ENCODE measurements at regions not wholly inside any gene's neighbourhood (a gene's known extent, or its start where the extent isn't known, plus 50 kb on each side); places are given as distances from the start of the nearest gene placed in this dataset.
"Not testable (repeated sequence)": the region's sequence is repeated elsewhere in the genome, so short reads cannot be mapped to it uniquely, and the experiment has no call there.

DNA sequence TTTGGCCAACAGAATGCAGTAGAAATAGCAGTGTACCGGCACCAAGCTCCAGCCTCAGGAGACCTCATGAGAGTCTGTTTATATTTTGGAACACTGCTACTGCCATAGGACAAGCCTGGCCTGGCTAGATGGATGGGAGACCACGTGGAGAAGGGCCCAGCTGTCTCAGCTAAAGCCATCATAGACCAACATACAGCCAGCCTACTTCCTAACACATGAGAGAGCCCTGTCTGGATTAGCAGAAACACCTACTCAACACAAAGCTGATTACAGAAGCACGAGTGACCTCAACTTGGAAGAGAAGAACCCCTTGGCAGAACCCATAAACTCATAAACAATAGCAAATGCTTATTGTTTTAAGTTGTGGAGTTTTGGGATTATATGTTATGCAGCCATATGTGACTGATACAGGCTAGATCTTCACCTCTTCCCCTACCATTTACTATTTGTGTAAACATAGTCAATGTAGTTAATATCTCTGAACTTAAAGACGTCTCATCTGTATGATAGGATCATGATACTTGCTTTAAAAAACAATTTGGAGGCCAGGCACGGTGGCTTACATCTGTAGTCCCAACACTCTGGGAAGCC, 199.4 kb upstream of the ZNF217 start:
- no peak for DNase-seq

DNA sequence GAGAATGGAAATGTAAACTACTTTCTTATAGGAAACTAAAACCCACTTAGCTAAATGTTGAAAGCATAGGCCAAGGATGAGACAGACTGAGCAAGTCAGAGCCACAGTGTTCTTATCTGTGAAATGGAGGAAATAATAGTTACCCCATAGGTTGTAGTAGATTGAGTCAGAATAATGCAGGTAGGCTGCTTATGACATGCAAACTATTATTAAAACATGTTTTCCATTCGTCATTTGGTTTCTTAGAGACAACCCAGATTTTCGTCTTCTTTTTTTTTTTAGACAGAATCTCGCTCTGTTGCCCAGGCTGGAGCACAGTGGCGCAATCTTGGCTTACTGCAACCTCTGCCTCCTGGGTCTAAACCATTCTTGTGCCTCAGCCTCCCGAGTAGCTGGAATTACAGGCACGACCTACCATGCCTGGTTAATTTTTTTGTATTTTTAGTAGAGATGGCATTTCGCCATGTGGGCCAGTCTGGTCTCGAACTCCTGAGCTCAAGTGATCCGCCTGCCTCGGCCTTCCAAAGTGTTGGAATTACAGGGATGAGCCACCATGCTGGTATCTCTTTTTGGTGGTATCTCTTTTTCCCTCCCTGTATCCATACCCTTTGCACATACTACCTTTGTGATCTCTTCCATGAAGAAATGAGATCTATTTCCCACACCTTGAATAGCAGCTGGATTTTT, 196.5 kb upstream of the ZNF217 start:
- DNase-seq = no peak

DNA sequence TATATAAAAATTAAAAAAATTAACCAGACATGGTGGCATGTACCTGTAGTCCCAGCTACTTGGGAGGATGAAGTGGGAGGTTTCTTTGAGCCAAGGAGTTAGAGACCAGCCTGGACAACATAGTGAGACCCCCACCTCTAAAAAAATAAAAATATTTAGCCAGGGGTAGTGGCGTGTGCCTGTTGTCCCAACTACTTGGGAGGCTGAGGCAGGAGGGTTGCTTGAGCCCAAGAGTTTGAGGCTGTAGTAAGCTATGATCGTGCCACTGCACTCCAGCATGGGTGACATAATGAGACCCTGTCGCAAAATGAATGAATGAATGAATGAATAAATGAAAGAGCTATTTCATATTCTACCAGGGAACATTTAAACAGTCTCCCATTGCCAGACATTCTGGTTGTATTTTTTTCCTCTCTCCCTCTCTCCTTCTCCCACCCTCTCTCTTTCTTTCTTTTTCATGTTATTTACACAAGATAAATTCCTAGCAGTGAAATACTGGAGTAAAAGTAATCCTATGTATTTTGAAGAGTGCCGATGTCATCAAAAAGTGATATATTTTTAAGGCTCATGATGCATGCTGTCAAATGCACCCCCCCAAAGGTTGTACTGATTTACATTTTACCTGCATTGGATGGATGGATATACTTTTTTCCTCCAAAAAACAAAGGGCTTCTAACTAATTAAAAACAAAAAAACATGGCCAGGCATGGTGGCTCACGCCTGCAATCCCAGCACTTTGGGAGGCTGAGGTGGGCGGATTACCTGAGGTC, 194.8 kb upstream of the ZNF217 start:
- DNase-seq = no peak

GRCh38 chr20:53787491-53787931, 193.9 kb upstream of the ZNF217 start:
- DNase-seq = not testable (repeated sequence)

- no peak for DNase-seq
Observed at GRCh38 chr20:53786445-53787267, 193.0 kb upstream of the ZNF217 start.

GRCh38 chr20:53786071-53786444, 192.4 kb upstream of the ZNF217 start:
- peak; percentile 66 for DNase-seq

GRCh38 chr20:53785320-53785719, 191.7 kb upstream of the ZNF217 start:
- no peak for DNase-seq

DNA sequence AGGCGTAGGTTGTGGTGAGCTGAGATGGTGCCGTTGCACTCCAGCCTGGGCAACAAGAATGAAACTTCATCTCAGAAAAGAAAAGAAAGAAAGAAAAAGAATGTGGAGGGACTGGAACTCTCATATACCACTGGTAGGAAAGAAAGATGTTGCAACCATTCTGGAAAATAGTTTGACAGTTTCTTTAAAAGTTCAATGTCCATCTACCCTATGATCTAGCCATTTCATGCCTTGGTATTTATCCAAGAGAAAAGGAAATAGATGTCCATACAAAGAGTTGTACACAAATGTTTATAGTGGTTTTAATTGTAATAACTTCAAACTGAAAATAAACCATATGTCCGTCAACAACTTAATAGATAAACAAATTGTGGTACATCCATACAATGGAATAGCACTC, 190.1 kb upstream of the ZNF217 start:
- no peak for DNase-seq

GRCh38 chr20:53782612-53783246, 189.1 kb upstream of the ZNF217 start:
- no peak for DNase-seq

GRCh38 chr20:53779822-53780221, 186.2 kb upstream of the ZNF217 start:
- DNase-seq = no peak

- no peak for DNase-seq
Observed at GRCh38 chr20:53778736-53779135, 185.1 kb upstream of the ZNF217 start.

DNA sequence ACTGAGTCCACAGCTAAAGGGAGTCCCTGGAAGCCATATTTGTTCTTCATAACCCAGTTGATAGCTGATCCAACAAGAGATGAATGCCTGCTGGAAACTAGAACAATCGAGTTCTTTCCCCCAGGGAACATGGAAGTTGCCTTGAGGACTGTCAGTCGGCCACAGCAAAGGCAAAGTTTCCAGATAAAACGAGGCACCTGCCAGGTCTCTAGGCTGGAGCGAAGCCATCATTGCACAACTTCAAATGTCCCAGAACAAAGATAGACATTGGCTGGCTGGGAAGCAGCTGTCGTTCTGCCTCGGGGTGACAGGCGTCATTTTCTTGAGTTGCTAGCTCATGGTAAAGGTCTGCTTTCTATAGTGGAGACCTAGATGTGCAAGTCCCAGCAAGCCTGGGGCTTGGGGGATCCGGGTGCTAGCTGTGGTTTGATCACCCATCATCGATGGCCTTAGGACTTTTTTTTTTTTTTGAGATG, 184.4 kb upstream of the ZNF217 start:
- no peak for DNase-seq

DNA sequence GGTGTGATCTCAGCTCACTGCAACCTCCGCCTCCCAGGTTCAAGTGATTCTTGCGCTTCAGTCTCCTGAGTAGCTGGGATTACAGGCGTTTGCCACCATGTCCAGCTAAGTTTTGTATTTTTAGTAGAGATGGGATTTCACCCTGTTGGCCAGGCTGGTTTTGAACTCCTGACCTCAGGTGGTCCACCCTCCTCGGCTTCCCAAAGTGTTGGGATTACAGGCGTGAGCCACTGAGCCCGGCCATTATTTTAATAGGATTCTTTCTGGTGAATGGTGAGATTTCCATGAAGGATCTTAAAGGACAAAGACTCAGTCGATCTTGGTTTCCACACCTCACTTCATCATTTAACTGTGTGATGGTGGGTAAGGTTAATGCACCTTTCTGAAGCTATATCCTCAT, 183.8 kb upstream of the ZNF217 start:
- DNase-seq = not testable (repeated sequence)

DNA sequence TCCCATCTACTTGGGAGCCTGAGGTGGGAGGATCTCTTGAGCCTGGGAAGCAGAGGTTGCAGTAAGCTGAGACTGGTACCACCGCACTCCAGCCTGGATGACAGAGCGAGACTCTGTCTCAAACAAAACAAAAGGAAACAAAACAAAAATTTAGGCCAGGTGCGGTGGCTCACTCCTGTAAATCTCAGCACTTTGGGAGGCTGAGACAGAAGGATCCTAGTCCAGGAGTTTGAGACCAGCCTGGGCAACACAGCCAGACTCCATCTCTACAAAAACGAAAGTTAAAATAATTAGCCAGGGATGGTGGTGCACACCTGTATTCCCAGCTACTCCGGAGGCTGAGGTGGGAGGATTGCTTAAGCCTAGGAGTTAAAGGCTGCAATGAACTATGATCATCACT, 183.2 kb upstream of the ZNF217 start:
- no peak for DNase-seq

GRCh38 chr20:53774461-53775203, 181.0 kb upstream of the ZNF217 start:
- no peak for DNase-seq

GRCh38 chr20:53773792-53774401, 180.3 kb upstream of the ZNF217 start:
- no peak for DNase-seq

GRCh38 chr20:53773066-53773791, 179.6 kb upstream of the ZNF217 start:
- DNase-seq = not testable (repeated sequence)

DNA sequence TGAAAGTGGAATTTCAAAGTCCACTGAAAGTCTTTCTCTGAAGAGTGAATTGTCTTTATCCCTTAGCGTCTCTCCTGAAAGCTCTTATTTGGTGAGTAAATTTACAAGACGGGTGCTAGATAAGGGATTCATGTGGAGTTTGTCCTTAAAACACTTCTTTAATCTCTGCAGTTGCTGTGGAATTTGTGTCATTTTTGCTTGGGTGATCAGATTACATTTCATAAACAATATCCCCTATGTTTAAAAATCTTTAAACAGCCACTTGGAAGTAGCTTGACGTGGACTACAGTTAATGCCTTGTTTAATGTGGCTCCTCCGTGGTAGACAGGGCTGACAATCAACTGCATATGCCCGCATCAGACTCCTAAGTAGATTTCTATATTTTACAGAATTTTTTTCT, 175.4 kb upstream of the ZNF217 start:
- no peak for DNase-seq

DNA sequence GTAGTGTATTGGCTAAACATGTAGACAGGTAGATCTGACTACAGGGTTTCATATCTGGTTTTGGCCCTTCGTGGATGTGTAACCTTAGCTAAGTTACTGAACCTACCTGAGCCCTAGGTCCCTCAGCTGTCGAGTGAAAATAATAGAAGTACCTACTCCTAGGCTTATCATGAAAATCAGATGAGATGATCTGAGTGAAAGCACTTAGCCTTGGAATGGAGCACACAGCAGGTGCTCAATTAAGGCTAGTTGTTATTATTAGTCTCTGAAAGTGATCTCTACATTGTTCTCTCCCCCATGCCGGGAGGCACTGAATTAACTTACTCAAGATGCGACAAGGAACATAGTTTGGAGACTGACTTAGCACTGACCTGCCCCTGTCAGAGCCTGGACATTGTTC, 174.7 kb upstream of the ZNF217 start:
- no peak for DNase-seq

DNA sequence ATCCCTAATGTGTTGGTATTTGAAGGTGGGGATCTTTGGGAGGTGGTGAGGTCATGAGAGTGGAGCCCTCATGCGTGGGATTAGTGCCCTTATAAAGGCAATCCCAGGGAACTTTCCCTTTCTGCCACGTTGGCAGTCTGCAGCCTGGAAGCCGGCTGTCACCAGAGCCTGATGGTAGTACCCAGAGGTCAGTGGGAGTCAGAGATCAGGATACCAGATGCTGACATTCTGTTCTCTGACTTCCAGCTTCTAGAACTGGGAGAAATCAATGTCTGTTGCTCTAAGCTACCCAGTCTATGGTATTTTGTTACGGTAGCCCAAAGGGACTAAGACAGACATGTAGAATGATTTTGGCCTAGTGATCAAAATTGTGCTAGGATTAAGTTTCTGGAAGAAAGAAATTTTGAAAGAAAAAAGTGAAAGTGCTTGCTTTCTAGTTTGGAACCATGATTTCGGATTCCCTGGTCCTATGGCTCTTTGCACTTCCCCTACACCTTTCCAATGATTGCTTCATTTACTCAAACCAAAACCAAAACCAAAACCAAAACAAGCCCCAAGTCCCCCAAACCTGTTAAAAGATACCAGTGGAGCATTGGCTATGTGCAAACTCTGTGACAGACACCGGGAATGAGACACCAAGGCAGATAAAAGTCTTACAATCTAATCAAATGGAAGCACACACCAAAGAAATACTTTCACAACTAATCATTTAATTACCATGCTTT, 173.7 kb upstream of the ZNF217 start:
- DNase-seq = no peak

All from DMS79 treated with DMSO at 0.1 percent for 48 hours (cell line).